Adrenal gland (tissue), 9 donors: ENCODE measurements at regions not wholly inside any gene's neighbourhood (a gene's known extent, or its start where the extent isn't known, plus 50 kb on each side); places are given as distances from the start of the nearest gene placed in this dataset.

ENCODE experiments used
- DNase-seq, 7 donors: peaks; one replicate each; pipeline ENCODE4 v3.0.0-alpha.2; 2019 to 2020
- H3K27ac ChIP-seq, 5 donors: fragments of 200-600 bp; sonication (generic) in 4 of 5; 1 replicate in 3 of 5; 2 replicates in 2 of 5; pipeline versions ENCODE4 v1.5.1 to v1.8.0; 2016 to 2020; ENCODE audit warnings: mild to moderate bottlenecking in 1 of 5
- H3K27me3 ChIP-seq: fragments of 200-600 bp; 2 replicates; pipeline ENCODE4 v1.8.0; 2021
- H3K36me3 ChIP-seq, 2 donors: fragments of 200-600 bp; replicated peaks in 1 of 2; 1 replicate in 1 of 2; 2 replicates in 1 of 2; pipeline versions ENCODE4 v1.5.1 to v1.8.0; 2018 to 2022
- H3K4me1 ChIP-seq, 2 donors: fragments of 200-600 bp; replicated peaks in 1 of 2; 1 replicate in 1 of 2; 2 replicates in 1 of 2; pipeline versions ENCODE4 v1.5.1 to v1.8.0; 2018 to 2021
- H3K4me3 ChIP-seq, 4 donors: fragments of 200-600 bp; sonication (generic) in 3 of 4; one replicate each; pipeline ENCODE4 v1.5.1; 2016 to 2018
- H3K9me3 ChIP-seq, 3 donors: fragments of 200-600 bp; sonication (generic) in 1 of 3; replicated peaks in 1 of 3; 1 replicate in 2 of 3; 2 replicates in 1 of 3; pipeline versions ENCODE4 v1.5.1 to v1.8.0; 2016 to 2021
- POLR2A ChIP-seq, 2 donors: fragments of 450-650 bp; IDR thresholded peaks; one replicate each; pipeline ENCODE4 v1.6.1; 2017; ENCODE audit warnings: antibody characterized with exemption in 2 of 2, mild to moderate bottlenecking in 2 of 2, moderate library complexity in 1 of 2
- WGBS, 4 donors: extraction: QIAGEN DNeasy Blood & Tissue Kit in 2 of 4; methylation state at CpG; one replicate each; pipeline versions ENCODE4 v1.1.5 to v1.1.7; 2013 to 2017; 5-methylcytosine and 5-hydroxymethylcytosine counted together
- intact Hi-C, 2 donors: fragments of 100-400 bp; cut with DNase I; formaldehyde crosslinking; loops; one replicate each; pipeline versions ENCODE4 v1.14.1 to v1.15.0; 2022 to 2023
- TF ChIP-seq, protein P1 (sequence below), 6 experiments: fragments of 450-650 bp in 4 of 6; fragments of 200-600 bp in 2 of 6; sonication (generic) in 1 of 6; IDR thresholded peaks; 1 replicate in 5 of 6; 2 replicates in 1 of 6; pipeline versions ENCODE4 v1.5.1 to v1.8.0; 2016 to 2021; ENCODE audit warnings: antibody characterized with exemption in 6 of 6, mild to moderate bottlenecking in 2 of 6, moderate library complexity in 1 of 6
- donor health status: healthy with polysubstance abuse.
- donor health status: Bipolar disorder and iron deficiency.
- donor health status: DM: yes; HTN: yes; CAD: no.
- donor health status: DM: no; HTN: no; CAD: no.
- donor health status: DM: no; HTN: no; CAD: no.

GRCh38 chr4:65265526-65265925 lies 404.8 kb downstream of the EPHA5 start:
- no peak for DNase-seq
- no peak overlapping the region for H3K27ac ChIP-seq
- TF ChIP-seq, protein P1, sequence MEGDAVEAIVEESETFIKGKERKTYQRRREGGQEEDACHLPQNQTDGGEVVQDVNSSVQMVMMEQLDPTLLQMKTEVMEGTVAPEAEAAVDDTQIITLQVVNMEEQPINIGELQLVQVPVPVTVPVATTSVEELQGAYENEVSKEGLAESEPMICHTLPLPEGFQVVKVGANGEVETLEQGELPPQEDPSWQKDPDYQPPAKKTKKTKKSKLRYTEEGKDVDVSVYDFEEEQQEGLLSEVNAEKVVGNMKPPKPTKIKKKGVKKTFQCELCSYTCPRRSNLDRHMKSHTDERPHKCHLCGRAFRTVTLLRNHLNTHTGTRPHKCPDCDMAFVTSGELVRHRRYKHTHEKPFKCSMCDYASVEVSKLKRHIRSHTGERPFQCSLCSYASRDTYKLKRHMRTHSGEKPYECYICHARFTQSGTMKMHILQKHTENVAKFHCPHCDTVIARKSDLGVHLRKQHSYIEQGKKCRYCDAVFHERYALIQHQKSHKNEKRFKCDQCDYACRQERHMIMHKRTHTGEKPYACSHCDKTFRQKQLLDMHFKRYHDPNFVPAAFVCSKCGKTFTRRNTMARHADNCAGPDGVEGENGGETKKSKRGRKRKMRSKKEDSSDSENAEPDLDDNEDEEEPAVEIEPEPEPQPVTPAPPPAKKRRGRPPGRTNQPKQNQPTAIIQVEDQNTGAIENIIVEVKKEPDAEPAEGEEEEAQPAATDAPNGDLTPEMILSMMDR (IDR thresholded peaks at IDR 0.05) = no peak
- TF ChIP-seq POLR2A (IDR thresholded peaks at IDR 0.05) = no peak
- H3K9me3 ChIP-seq = no peaks in the 10 kb centered on the region
- intact Hi-C loops = no loop called here
- no peaks in the 10 kb centered on the region for H3K4me1 ChIP-seq
- no peak overlapping the region for H3K4me3 ChIP-seq
- H3K27me3 ChIP-seq = no peaks in the 10 kb centered on the region
- H3K36me3 ChIP-seq = no peaks in the 10 kb centered on the region

DNA sequence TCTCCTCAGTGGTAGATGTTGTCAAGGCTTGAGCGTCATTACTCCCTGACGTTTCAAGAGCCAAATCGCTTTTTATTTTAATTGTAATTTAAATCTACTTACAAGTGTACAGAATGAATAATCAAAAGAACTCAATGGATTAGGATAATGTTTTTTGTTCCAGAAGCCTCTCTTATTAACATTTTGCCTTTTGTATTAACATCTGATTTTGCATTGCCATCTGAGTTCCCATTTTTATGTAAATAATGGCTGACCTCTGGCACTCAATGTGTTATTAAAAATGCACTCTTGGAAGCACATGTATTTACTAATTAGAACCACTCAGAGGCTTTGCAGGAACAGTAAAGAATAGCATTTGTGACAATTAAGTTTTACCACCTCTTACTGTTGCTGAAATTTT lies 411.0 kb downstream of the EPHA5 start:
- WGBS, 4 donors = 47 to 58% (median 50%) methylated on average over 3 of the region's 3 CpGs

GRCh38 chr4:65250916-65251315 lies 419.4 kb downstream of the EPHA5 start:
- TF ChIP-seq POLR2A (IDR thresholded peaks at IDR 0.05) = no peak
- TF ChIP-seq, protein P1 (IDR thresholded peaks at IDR 0.05) = no peak
- WGBS, 4 donors = 93 to 98% (median 95%) methylated on average over 2 of the region's 2 CpGs
- no peaks in the 10 kb centered on the region for H3K27me3 ChIP-seq
- H3K36me3 ChIP-seq = no peaks in the 10 kb centered on the region
- intact Hi-C loops = no loop called here
- no peak overlapping the region for H3K4me3 ChIP-seq
- no peaks in the 10 kb centered on the region for H3K4me1 ChIP-seq
- no peaks in the 10 kb centered on the region for H3K9me3 ChIP-seq
- DNase-seq = no peak
- no peak overlapping the region for H3K27ac ChIP-seq

More for the DNA sequence above, 411.0 kb downstream of the EPHA5 start:
- intact Hi-C loops = no loop called here
- Histone ChIP-seq H3K36me3 (no peaks in the 10 kb centered on the region), H3K27ac (no peak overlapping the region), H3K4me3 (no peak overlapping the region), H3K9me3 (no peaks in the 10 kb centered on the region), H3K4me1 (no peaks in the 10 kb centered on the region), H3K27me3 (no peaks in the 10 kb centered on the region)
- TF ChIP-seq, protein P1 (IDR thresholded peaks at IDR 0.05) = no peak
- no peak for TF ChIP-seq POLR2A (IDR thresholded peaks at IDR 0.05)
- no peak for DNase-seq

- Histone ChIP-seq H3K4me3 (no peak overlapping the region), H3K4me1 (no peaks in the 10 kb centered on the region), H3K27ac (no peak overlapping the region), H3K9me3 (no peaks in the 10 kb centered on the region), H3K36me3 (no peaks in the 10 kb centered on the region), H3K27me3 (no peaks in the 10 kb centered on the region)
- no peak for DNase-seq
- TF ChIP-seq, protein P1 (IDR thresholded peaks at IDR 0.05) = no peak
- no peak for TF ChIP-seq POLR2A (IDR thresholded peaks at IDR 0.05)
- intact Hi-C loops = no loop called here
These were observed 421.2 kb downstream of the EPHA5 start for GRCh38 chr4:65249111-65249510.
